Esophagus squamous epithelium (tissue), 4 donors: ENCODE measurements at regions not wholly inside any gene's neighbourhood (a gene's known extent, or its start where the extent isn't known, plus 50 kb on each side); places are given as distances from the start of the nearest gene placed in this dataset.

Source experiments
- POLR2A ChIP-seq, 4 donors: fragments of 450-650 bp; IDR thresholded peaks; one replicate each; pipeline ENCODE4 v1.6.1; 2017; ENCODE audit warnings: antibody characterized with exemption in 4 of 4, mild to moderate bottlenecking in 4 of 4, moderate library complexity in 3 of 4
- TF ChIP-seq, protein P1 (sequence below), 6 experiments: fragments of 450-650 bp in 4 of 6; fragments of 200-600 bp in 2 of 6; sonication (generic) in 2 of 6; IDR thresholded peaks; one replicate each; pipeline ENCODE4 v1.5.1; 2016 to 2019; ENCODE audit warnings: antibody characterized with exemption in 6 of 6, mild to moderate bottlenecking in 4 of 6, moderate library complexity in 4 of 6

DNA sequence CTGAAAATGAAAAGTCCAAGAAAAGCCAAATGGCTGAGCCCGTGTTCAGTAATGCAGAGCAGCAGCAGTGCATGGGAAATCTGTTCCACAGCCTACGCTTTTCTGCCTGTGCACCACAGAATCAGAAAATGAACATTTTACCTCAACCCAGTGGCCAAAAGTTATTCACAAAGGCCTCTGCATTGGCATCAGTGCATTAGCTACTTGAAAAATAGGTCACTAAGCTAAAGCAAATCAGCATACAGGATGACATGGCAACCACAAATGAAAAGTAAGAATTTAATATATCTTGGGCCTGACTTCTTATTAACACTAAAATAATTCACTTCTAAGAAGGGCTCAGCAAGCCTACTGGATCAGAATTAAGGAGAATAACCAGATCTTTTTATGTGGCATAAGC lies 1145.3 kb upstream of the CHAC2 start:
- TF ChIP-seq, protein P1, sequence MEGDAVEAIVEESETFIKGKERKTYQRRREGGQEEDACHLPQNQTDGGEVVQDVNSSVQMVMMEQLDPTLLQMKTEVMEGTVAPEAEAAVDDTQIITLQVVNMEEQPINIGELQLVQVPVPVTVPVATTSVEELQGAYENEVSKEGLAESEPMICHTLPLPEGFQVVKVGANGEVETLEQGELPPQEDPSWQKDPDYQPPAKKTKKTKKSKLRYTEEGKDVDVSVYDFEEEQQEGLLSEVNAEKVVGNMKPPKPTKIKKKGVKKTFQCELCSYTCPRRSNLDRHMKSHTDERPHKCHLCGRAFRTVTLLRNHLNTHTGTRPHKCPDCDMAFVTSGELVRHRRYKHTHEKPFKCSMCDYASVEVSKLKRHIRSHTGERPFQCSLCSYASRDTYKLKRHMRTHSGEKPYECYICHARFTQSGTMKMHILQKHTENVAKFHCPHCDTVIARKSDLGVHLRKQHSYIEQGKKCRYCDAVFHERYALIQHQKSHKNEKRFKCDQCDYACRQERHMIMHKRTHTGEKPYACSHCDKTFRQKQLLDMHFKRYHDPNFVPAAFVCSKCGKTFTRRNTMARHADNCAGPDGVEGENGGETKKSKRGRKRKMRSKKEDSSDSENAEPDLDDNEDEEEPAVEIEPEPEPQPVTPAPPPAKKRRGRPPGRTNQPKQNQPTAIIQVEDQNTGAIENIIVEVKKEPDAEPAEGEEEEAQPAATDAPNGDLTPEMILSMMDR (IDR thresholded peaks at IDR 0.05), result no peak
- TF ChIP-seq POLR2A (IDR thresholded peaks at IDR 0.05), result no peak
